Nephron (organoid): ENCODE measurements at regions not wholly inside any gene's neighbourhood (a gene's known extent, or its start where the extent isn't known, plus 50 kb on each side); places are given as distances from the start of the nearest gene placed in this dataset.

ENCODE experiments used
- H3K27ac Mint-ChIP-seq, 3 experiments: 2 replicates each; pipeline ENCODE4 v1.8.0; 2020; ENCODE audit warnings: mixed read lengths in 3 of 3, mild to moderate bottlenecking in 2 of 3, moderate library complexity in 1 of 3
- H3K27me3 Mint-ChIP-seq: 2 replicates; pipeline ENCODE4 v1.8.0; 2021; ENCODE audit warnings: low read depth, mild to moderate bottlenecking, moderate library complexity, mixed read lengths
- H3K36me3 Mint-ChIP-seq: 2 replicates; pipeline ENCODE4 v1.8.0; 2020; ENCODE audit warnings: low read depth, mixed read lengths
- H3K4me1 Mint-ChIP-seq: 2 replicates; pipeline ENCODE4 v1.8.0; 2020; ENCODE audit warnings: mixed read lengths
- H3K4me3 Mint-ChIP-seq, 3 experiments: 2 replicates each; pipeline ENCODE4 v1.8.0; 2020; ENCODE audit warnings: mild to moderate bottlenecking in 3 of 3, mixed read lengths in 3 of 3, moderate library complexity in 2 of 3
- H3K9me3 Mint-ChIP-seq: 2 replicates; pipeline ENCODE4 v1.8.0; 2020; ENCODE audit warnings: mixed read lengths
- TF ChIP-seq, protein P1 (sequence below), 3 experiments: fragments of 200-600 bp; sonication (generic); IDR thresholded peaks; one replicate each; pipeline ENCODE4 v1.5.0; 2021; ENCODE audit warnings: antibody characterized with exemption in 3 of 3; ENCODE audit not compliant: unreplicated experiment in 3 of 3

- Mint-ChIP-seq H3K4me3 (no peak overlapping the region), H3K4me1 (no peaks in the 10 kb centered on the region), H3K36me3 (no peaks in the 10 kb centered on the region), H3K27me3 (peaks cover 3% of the 10 kb centered on the region), H3K9me3 (peaks cover 4% of the 10 kb centered on the region), H3K27ac (no peak overlapping the region)
- TF ChIP-seq, protein P1, sequence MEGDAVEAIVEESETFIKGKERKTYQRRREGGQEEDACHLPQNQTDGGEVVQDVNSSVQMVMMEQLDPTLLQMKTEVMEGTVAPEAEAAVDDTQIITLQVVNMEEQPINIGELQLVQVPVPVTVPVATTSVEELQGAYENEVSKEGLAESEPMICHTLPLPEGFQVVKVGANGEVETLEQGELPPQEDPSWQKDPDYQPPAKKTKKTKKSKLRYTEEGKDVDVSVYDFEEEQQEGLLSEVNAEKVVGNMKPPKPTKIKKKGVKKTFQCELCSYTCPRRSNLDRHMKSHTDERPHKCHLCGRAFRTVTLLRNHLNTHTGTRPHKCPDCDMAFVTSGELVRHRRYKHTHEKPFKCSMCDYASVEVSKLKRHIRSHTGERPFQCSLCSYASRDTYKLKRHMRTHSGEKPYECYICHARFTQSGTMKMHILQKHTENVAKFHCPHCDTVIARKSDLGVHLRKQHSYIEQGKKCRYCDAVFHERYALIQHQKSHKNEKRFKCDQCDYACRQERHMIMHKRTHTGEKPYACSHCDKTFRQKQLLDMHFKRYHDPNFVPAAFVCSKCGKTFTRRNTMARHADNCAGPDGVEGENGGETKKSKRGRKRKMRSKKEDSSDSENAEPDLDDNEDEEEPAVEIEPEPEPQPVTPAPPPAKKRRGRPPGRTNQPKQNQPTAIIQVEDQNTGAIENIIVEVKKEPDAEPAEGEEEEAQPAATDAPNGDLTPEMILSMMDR (IDR thresholded peaks at IDR 0.05; ENCODE audit: unreplicated experiment in 3 of 3) = no peak
Measured at GRCh38 chrX:113651306-113651705, 810.7 kb upstream of the AMOT start.

DNA sequence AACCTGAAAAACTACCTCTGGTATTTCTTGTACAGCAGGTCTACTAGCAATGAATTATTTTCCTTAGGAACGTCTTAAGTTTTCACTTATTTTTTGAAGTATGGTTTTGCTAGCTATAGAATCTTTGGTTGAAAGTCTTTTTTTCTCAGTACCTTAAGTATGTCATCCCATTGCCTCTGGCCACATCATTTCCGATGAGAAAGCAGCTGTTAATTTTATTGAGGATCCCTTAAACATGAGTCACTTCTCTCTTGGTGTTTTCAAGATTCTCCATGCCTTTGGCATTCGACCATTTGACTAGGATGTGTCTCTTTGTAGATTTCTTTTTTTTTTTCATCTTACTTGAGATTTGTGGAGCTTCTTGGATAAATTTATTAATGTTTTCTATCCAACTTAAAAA is 803.8 kb upstream of the AMOT start:
- no peaks in the 10 kb centered on the region for H3K36me3 Mint-ChIP-seq
- H3K9me3 Mint-ChIP-seq = peaks cover 11% of the 10 kb centered on the region
- H3K27me3 Mint-ChIP-seq = no peaks in the 10 kb centered on the region
- H3K4me3 Mint-ChIP-seq = no peak overlapping the region
- no peaks in the 10 kb centered on the region for H3K4me1 Mint-ChIP-seq
- H3K27ac Mint-ChIP-seq = no peak overlapping the region
- TF ChIP-seq, protein P1 (IDR thresholded peaks at IDR 0.05; ENCODE audit: unreplicated experiment in 3 of 3) = no peak

DNA sequence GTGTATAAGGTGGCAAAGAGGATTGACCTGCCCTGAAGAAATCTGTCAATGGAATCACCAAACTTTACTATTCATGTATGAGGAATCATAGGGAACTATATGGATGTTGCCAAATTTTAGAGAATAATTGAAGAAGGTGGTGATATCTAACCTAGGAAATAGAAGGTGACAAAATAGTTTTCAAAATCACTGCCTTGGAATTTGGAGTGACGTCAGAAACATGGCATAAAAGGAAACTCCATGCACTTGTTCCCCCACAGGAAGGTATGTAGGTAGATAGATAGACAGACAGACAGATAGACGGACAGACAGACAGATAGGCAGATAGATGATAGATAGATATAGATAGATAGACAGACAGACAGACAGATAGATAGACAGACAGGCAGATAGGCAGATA is 793.9 kb upstream of the AMOT start:
- no peaks in the 10 kb centered on the region for H3K9me3 Mint-ChIP-seq
- no peak overlapping the region for H3K27ac Mint-ChIP-seq
- no peak overlapping the region for H3K4me3 Mint-ChIP-seq
- TF ChIP-seq, protein P1 (IDR thresholded peaks at IDR 0.05; ENCODE audit: unreplicated experiment in 3 of 3) = no peak
- no peaks in the 10 kb centered on the region for H3K36me3 Mint-ChIP-seq
- no peaks in the 10 kb centered on the region for H3K4me1 Mint-ChIP-seq
- H3K27me3 Mint-ChIP-seq = no peaks in the 10 kb centered on the region

DNA sequence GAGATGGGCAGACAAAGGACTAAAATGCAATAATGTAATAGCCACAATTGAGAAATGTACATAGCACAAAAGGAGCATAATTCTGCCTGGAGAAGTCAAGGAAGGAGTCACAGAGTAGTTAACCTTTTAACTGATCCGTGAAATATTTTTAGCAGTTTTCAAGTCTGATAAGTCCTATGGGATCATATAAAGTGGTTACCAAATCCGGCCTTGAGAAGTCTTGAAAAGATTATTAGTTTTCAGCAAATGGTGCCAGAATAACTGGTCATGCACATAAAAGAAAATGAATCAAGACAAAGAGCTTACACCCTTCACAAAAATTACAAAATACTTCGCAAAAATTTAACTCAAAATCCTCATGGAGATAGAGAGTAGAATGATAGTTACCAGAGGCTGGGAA is 788.7 kb upstream of the AMOT start:
- H3K9me3 Mint-ChIP-seq = no peaks in the 10 kb centered on the region
- no peak overlapping the region for H3K4me3 Mint-ChIP-seq
- no peak overlapping the region for H3K27ac Mint-ChIP-seq
- H3K4me1 Mint-ChIP-seq = no peaks in the 10 kb centered on the region
- no peaks in the 10 kb centered on the region for H3K36me3 Mint-ChIP-seq
- TF ChIP-seq, protein P1 (IDR thresholded peaks at IDR 0.05; ENCODE audit: unreplicated experiment in 3 of 3) = no peak
- H3K27me3 Mint-ChIP-seq = no peaks in the 10 kb centered on the region

GRCh38 chrX:113594123-113594841 is 753.7 kb upstream of the AMOT start:
- Mint-ChIP-seq H3K27me3 (no peaks in the 10 kb centered on the region), H3K4me3 (no peak overlapping the region), H3K36me3 (no peaks in the 10 kb centered on the region), H3K4me1 (no peaks in the 10 kb centered on the region), H3K27ac (peak overlapping the region in 1 of 3 experiments; percentile 64), H3K9me3 (peaks cover 8% of the 10 kb centered on the region)
- TF ChIP-seq, protein P1 (IDR thresholded peaks at IDR 0.05; ENCODE audit: unreplicated experiment in 3 of 3) = no peak

DNA sequence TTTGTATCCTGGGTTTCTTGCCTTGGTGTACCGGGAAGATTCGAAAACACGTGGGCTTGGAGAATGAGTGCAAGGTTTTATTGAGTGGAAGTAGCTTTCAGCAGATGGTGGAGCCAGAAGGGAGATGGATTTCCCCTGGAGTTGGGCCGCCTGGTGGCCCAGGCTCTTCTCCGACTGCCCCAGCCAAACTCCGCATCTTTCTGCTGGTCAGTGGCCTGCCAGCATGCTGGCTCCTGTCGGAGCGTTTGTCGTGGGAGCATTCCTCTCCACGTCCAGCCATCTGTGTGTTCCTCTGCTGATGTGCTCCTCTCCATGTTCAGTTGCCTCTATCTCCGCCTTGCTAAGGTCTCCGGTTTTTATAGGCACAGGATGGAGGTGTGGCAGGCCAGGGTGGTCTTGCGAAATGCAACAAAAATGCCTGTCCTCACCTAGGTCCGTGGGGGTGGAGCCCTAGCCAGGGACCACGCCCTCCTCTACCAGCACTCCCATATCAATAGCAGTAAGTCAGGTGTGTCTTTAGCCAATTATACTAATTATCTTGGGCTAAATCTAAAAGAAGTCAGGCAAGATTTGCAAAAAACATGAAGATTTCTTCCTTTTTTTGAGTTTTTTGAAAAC is 745.8 kb upstream of the AMOT start:
- TF ChIP-seq, protein P1 (IDR thresholded peaks at IDR 0.05; ENCODE audit: unreplicated experiment in 3 of 3) = no peak
- H3K36me3 Mint-ChIP-seq = no peaks in the 10 kb centered on the region
- H3K4me1 Mint-ChIP-seq = peaks cover 22% of the 10 kb centered on the region
- no peak overlapping the region for H3K4me3 Mint-ChIP-seq
- H3K27me3 Mint-ChIP-seq = no peaks in the 10 kb centered on the region
- H3K27ac Mint-ChIP-seq = peak overlapping the region in 2 of 3 experiments; percentile 76 to 78
- peaks cover 7% of the 10 kb centered on the region for H3K9me3 Mint-ChIP-seq
